SK-N-MC (cell line): ENCODE measurements at regions not wholly inside any gene's neighbourhood (a gene's known extent, or its start where the extent isn't known, plus 50 kb on each side); places are given as distances from the start of the nearest gene placed in this dataset.

Experiments used
- EZH2 ChIP-seq: fragments of 200-600 bp; sonication (generic); IDR thresholded peaks from one replicate; pipeline ENCODE4 v1.6.1; 2017; ENCODE audit warnings: antibody characterized with exemption
- FOXP2 ChIP-seq: optimal IDR thresholded peaks from 2 replicates; pipeline ENCODE3; 2011; ENCODE audit warnings: mild to moderate bottlenecking, moderate library complexity; ENCODE audit not compliant: insufficient read depth; ENCODE audit errors: extremely low read length, control extremely low read depth
- POLR2AphosphoS5 ChIP-seq: IDR thresholded peaks from 2 replicates; pipeline ENCODE4 v1.6.1; 2012; ENCODE audit warnings: mild to moderate bottlenecking, low read depth, low read length, borderline replicate concordance

DNA sequence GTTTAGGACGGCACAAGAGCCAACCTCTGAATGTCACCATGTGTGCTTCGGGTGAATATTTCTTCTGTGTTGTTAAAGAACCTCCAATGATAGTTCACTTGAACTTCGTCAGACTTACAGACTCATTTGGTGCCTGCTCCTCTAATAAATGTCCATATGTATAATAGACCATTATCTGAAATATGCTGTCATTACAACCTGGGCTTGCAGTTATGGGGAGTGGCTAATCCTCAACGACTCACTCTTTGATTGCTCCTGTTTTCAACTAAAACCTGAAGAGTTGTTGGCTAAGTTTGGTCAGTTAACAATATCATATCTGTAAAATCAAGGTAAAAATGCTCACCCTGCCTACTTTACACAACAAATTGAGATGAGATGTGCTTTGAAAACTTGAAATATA, 298.7 kb upstream of the PTGER4 start:
- TF ChIP-seq EZH2 (no peak), POLR2AphosphoS5 (no peak), FOXP2 (no peak)
